NCI-H748 (cell line): ENCODE measurements at regions not wholly inside any gene's neighbourhood (a gene's known extent, or its start where the extent isn't known, plus 50 kb on each side); places are given as distances from the start of the nearest gene placed in this dataset.

Source experiments
- DNase-seq: peaks from one replicate; lab custom pipeline; 2025; ENCODE audit not compliant: unreplicated experiment; lab: John Stamatoyannopoulos, UW

GRCh38 chr13:85742355-85742754 lies 56.9 kb downstream of the SLITRK6 start:
- DNase-seq = no peak

GRCh38 chr13:85741017-85741416 lies 58.2 kb downstream of the SLITRK6 start:
- DNase-seq = no peak

- DNase-seq = no peak
These were observed 60.4 kb downstream of the SLITRK6 start for GRCh38 chr13:85738696-85739320.

- DNase-seq = no peak
These were observed 61.3 kb downstream of the SLITRK6 start for GRCh38 chr13:85737952-85738351.

- no peak for DNase-seq
These were observed 69.9 kb downstream of the SLITRK6 start for GRCh38 chr13:85729296-85729695.

GRCh38 chr13:85728811-85729210 lies 70.4 kb downstream of the SLITRK6 start:
- DNase-seq = no peak

GRCh38 chr13:85725433-85725832 lies 73.8 kb downstream of the SLITRK6 start:
- peak; percentile 81 for DNase-seq

- peak; percentile 84 for DNase-seq
These were observed 74.4 kb downstream of the SLITRK6 start for GRCh38 chr13:85724546-85725432.

GRCh38 chr13:85719749-85720148 lies 79.5 kb downstream of the SLITRK6 start:
- DNase-seq = no peak

GRCh38 chr13:85717921-85718320 lies 81.3 kb downstream of the SLITRK6 start:
- no peak for DNase-seq

GRCh38 chr13:85710545-85710944 lies 88.7 kb downstream of the SLITRK6 start:
- no peak for DNase-seq

- peak; percentile 52 for DNase-seq
These were observed 89.5 kb downstream of the SLITRK6 start for GRCh38 chr13:85709721-85710120.

- no peak for DNase-seq
These were observed 90.1 kb downstream of the SLITRK6 start for GRCh38 chr13:85709072-85709471.

GRCh38 chr13:85700906-85701305 lies 98.3 kb downstream of the SLITRK6 start:
- no peak for DNase-seq

- no peak for DNase-seq
These were observed 101.0 kb downstream of the SLITRK6 start for GRCh38 chr13:85698256-85698655.

GRCh38 chr13:85694992-85695391 lies 104.2 kb downstream of the SLITRK6 start:
- no peak for DNase-seq

GRCh38 chr13:85693889-85694511 lies 105.2 kb downstream of the SLITRK6 start:
- DNase-seq = no peak

- DNase-seq = no peak
These were observed 108.9 kb downstream of the SLITRK6 start for GRCh38 chr13:85690368-85690767.

- DNase-seq = peak; percentile 18
These were observed 113.8 kb downstream of the SLITRK6 start for GRCh38 chr13:85685436-85685835.

- DNase-seq = no peak
These were observed 123.9 kb downstream of the SLITRK6 start for GRCh38 chr13:85675151-85675907.

GRCh38 chr13:85671336-85671735 lies 127.9 kb downstream of the SLITRK6 start:
- no peak for DNase-seq
